Spleen (tissue), 7 donors: ENCODE measurements at regions not wholly inside any gene's neighbourhood (a gene's known extent, or its start where the extent isn't known, plus 50 kb on each side); places are given as distances from the start of the nearest gene placed in this dataset.

Source experiments
- POLR2A ChIP-seq, 3 donors: fragments of 450-650 bp; IDR thresholded peaks; one replicate each; pipeline ENCODE4 v1.5.1; 2017; ENCODE audit warnings: antibody characterized with exemption in 3 of 3, mild to moderate bottlenecking in 1 of 3
- POLR2AphosphoS5 ChIP-seq, 3 donors: sonication (generic); formaldehyde crosslinking; IDR thresholded peaks; one replicate each; pipeline ENCODE4 v1.5.1; 2017; ENCODE audit warnings: antibody characterized with exemption in 3 of 3
- TF ChIP-seq, protein P1 (sequence below), 11 experiments: fragments of 200-600 bp in 7 of 11; fragments of 450-650 bp in 4 of 11; sonication (generic) in 4 of 11; IDR thresholded peaks in 8 of 11; conservative IDR thresholded peaks in 3 of 11; 1 replicate in 7 of 11; 2 replicates in 4 of 11; pipeline versions ENCODE4 v1.4.0 to v1.8.0; 2016 to 2021; ENCODE audit warnings: antibody characterized with exemption in 11 of 11, inconsistent platforms in 4 of 11, mild to moderate bottlenecking in 1 of 11
- donor health status: DM: no; HTN: no; CAD: no; lungs with moderate emphysema.
- donor health status: DM: no; HTN: no; CAD: no.
- donor health status: DM: no; HTN: no; CAD: no.

GRCh38 chr3:166190360-166190759 lies 353.1 kb upstream of the BCHE start:
- TF ChIP-seq, protein P1, sequence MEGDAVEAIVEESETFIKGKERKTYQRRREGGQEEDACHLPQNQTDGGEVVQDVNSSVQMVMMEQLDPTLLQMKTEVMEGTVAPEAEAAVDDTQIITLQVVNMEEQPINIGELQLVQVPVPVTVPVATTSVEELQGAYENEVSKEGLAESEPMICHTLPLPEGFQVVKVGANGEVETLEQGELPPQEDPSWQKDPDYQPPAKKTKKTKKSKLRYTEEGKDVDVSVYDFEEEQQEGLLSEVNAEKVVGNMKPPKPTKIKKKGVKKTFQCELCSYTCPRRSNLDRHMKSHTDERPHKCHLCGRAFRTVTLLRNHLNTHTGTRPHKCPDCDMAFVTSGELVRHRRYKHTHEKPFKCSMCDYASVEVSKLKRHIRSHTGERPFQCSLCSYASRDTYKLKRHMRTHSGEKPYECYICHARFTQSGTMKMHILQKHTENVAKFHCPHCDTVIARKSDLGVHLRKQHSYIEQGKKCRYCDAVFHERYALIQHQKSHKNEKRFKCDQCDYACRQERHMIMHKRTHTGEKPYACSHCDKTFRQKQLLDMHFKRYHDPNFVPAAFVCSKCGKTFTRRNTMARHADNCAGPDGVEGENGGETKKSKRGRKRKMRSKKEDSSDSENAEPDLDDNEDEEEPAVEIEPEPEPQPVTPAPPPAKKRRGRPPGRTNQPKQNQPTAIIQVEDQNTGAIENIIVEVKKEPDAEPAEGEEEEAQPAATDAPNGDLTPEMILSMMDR (IDR thresholded peaks at IDR 0.05 in 8 of 11, conservative IDR thresholded peaks at IDR 0.05 in 3 of 11) = no peak
- TF ChIP-seq POLR2A (IDR thresholded peaks at IDR 0.05) = no peak
- no peak for TF ChIP-seq POLR2AphosphoS5 (IDR thresholded peaks at IDR 0.05)
